ENCODE measurements at regions not wholly inside any gene's neighbourhood (a gene's known extent, or its start where the extent isn't known, plus 50 kb on each side); places are given as distances from the start of the nearest gene placed in this dataset.
A peak's percentile ranks its signal among the peaks of the same experiment; 100 is the strongest.

DNA sequence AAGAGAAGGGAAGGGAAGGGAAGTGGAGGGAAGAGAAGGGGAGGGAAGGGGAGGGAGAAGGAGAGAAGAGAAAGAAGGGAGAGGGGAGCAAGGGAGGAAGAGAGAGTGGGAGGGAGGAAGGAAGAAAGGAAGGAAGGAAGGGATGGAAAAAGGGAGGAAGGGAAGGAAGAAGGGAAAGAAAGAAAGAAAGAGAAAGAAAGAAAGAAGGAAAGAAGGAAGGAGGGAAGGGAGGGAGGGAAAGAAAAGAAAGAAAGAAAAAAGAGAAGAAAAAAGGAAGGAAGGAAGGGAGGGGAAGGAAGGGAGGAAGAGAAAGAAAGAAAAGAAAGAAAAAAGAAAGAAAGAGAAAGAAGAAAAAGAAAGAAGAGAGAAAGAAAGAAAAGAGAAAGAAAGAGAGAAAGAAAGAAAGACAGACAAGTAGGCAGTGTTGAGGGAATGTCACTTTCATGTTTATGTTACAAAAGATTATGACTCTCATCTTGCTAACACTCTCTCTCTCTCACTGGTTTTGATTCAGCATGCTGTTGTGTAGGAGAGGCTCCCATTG is 58.0 kb upstream of the ZNF804A start:
- DNase-seq (no peak), ATAC-seq (no peak)
- BruUV-seq (replicated peaks), result no TSS peak
- Histone ChIP-seq H3K9ac (ENCODE audit: low read length) (no peak overlapping the region), H3K36me3 (ENCODE audit: low read depth, low read length) (no peaks in the 10 kb centered on the region), H3K4me3 (ENCODE audit: low read length) (no peak overlapping the region), H3F3A (ENCODE audit: low read length, unreplicated experiment) (no peaks in the 10 kb centered on the region), H3K27ac (ENCODE audit: low read length) (no peak overlapping the region), H3K27me3 (ENCODE audit: low read length) (no peaks in the 10 kb centered on the region), H3K9me3 (ENCODE audit: low read length) (no peaks in the 10 kb centered on the region), H3K9me2 (replicated peaks; ENCODE audit: low read length) (no peaks in the 10 kb centered on the region), H2AFZ (ENCODE audit: low read length) (no peak overlapping the region), H3K4me2 (ENCODE audit: low read length) (no peak overlapping the region), H4K20me1 (ENCODE audit: low read length) (no peaks in the 10 kb centered on the region), H3K4me1 (ENCODE audit: insufficient read depth, low read length) (no peaks in the 10 kb centered on the region; the same call in 1 of the 2 replicates), H3K79me2 (ENCODE audit: low read length) (no peaks in the 10 kb centered on the region)
- intact Hi-C loops (cut with micrococcal nuclease), result no loop called here
- no peak for TF ChIP-seq EZH2phosphoT487 (IDR thresholded peaks at IDR 0.05; ENCODE audit: borderline replicate concordance, low read length)
- TF ChIP-seq EZH2 (IDR thresholded peaks at IDR 0.05; ENCODE audit: low read length, unreplicated experiment), result no peak
- TF ChIP-seq, protein P1, sequence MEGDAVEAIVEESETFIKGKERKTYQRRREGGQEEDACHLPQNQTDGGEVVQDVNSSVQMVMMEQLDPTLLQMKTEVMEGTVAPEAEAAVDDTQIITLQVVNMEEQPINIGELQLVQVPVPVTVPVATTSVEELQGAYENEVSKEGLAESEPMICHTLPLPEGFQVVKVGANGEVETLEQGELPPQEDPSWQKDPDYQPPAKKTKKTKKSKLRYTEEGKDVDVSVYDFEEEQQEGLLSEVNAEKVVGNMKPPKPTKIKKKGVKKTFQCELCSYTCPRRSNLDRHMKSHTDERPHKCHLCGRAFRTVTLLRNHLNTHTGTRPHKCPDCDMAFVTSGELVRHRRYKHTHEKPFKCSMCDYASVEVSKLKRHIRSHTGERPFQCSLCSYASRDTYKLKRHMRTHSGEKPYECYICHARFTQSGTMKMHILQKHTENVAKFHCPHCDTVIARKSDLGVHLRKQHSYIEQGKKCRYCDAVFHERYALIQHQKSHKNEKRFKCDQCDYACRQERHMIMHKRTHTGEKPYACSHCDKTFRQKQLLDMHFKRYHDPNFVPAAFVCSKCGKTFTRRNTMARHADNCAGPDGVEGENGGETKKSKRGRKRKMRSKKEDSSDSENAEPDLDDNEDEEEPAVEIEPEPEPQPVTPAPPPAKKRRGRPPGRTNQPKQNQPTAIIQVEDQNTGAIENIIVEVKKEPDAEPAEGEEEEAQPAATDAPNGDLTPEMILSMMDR (conservative IDR thresholded peaks at IDR 0.05; ENCODE audit: low read depth, low read length), result no peak
- ChIA-PET POLR2A (ENCODE audit: unreplicated experiment) (no interaction called here), CTCF (no interaction called here)

DNA sequence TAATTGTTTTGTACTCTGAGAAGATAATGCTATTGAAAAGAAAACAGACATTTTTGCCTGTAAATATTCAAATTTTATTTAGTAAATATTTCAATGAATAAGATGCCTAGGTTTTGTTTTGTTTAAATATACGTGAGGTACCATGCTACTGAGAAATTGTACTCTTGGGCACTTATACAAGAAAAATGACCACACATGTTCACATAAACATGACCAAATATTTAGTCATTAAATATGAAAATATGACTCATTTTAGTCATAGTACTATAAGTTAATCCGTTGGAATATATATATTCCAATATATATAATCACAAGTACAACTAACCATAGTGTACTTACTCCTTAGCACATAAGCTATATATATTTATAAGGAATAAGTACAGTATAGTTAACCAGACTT is 56.7 kb upstream of the ZNF804A start:
- Histone ChIP-seq H3K9me2 (replicated peaks; ENCODE audit: low read length) (no peaks in the 10 kb centered on the region), H2AFZ (ENCODE audit: low read length) (no peak overlapping the region), H3K4me3 (ENCODE audit: low read length) (no peak overlapping the region), H3K4me2 (ENCODE audit: low read length) (no peak overlapping the region), H3K4me1 (ENCODE audit: insufficient read depth, low read length) (no peaks in the 10 kb centered on the region; the same call in 1 of the 2 replicates), H4K20me1 (ENCODE audit: low read length) (no peaks in the 10 kb centered on the region), H3K9me3 (ENCODE audit: low read length) (no peaks in the 10 kb centered on the region), H3K9ac (ENCODE audit: low read length) (no peak overlapping the region), H3F3A (ENCODE audit: low read length, unreplicated experiment) (no peaks in the 10 kb centered on the region), H3K36me3 (ENCODE audit: low read depth, low read length) (no peaks in the 10 kb centered on the region), H3K27me3 (ENCODE audit: low read length) (no peaks in the 10 kb centered on the region), H3K79me2 (ENCODE audit: low read length) (no peaks in the 10 kb centered on the region), H3K27ac (ENCODE audit: low read length) (peak overlapping the region; percentile 15; the same call in 1 of the 2 replicates)
- DNase-seq, result peak; percentile 68
- ChIA-PET POLR2A (ENCODE audit: unreplicated experiment) (no interaction called here), CTCF (no interaction called here)
- intact Hi-C loops (cut with micrococcal nuclease), result no loop called here
- ATAC-seq, result peak; percentile 68
- TF ChIP-seq EZH2phosphoT487 (IDR thresholded peaks at IDR 0.05; ENCODE audit: borderline replicate concordance, low read length) (no peak), EZH2 (IDR thresholded peaks at IDR 0.05; ENCODE audit: low read length, unreplicated experiment) (no peak)
- TF ChIP-seq, protein P1 (conservative IDR thresholded peaks at IDR 0.05; ENCODE audit: low read depth, low read length), result no peak
- no TSS peak for BruUV-seq (replicated peaks)

DNA sequence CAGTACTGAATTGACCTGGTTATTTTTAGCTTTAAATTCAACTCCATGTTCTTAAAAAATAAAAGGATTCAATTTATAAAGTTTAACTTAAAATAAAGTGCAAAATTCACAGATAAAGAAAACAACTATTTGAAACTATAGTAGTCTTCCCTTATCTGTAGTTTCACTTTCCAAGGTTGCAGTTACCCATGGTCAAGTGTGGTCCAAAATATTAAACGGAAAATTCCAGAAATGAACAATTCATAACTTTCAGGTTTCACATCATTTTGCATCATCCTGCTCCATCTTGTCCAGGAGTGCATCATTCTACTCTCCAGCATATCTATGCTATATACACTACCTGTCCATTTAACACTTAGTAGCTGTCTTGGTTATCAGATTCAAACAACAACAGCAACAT is 54.5 kb upstream of the ZNF804A start:
- no peak overlapping the region for H2AFZ ChIP-seq (ENCODE audit: low read length)
- H3F3A ChIP-seq (ENCODE audit: low read length, unreplicated experiment), result no peaks in the 10 kb centered on the region
- TF ChIP-seq, protein P1 (conservative IDR thresholded peaks at IDR 0.05; ENCODE audit: low read depth, low read length), result no peak
- TF ChIP-seq EZH2phosphoT487 (IDR thresholded peaks at IDR 0.05; ENCODE audit: borderline replicate concordance, low read length), result no peak
- TF ChIP-seq EZH2 (IDR thresholded peaks at IDR 0.05; ENCODE audit: low read length, unreplicated experiment), result no peak
- no peak overlapping the region for H3K27ac ChIP-seq (ENCODE audit: low read length)
- no peak overlapping the region for H3K4me2 ChIP-seq (ENCODE audit: low read length)
- no peak overlapping the region for H3K4me3 ChIP-seq (ENCODE audit: low read length)
- H3K9me3 ChIP-seq (ENCODE audit: low read length), result no peaks in the 10 kb centered on the region
- intact Hi-C loops (cut with micrococcal nuclease), result no loop called here
- H3K36me3 ChIP-seq (ENCODE audit: low read depth, low read length), result no peaks in the 10 kb centered on the region
- no peaks in the 10 kb centered on the region for H4K20me1 ChIP-seq (ENCODE audit: low read length)
- no peaks in the 10 kb centered on the region for H3K27me3 ChIP-seq (ENCODE audit: low read length)
- CTCF ChIA-PET, result interaction anchor here (0.6 kb wide), 1 partner anchor 778 kb away, joined by 3 read pairs; no protein-coding TSS in a partner anchor
- ATAC-seq (no peak), DNase-seq (no peak)
- BruUV-seq (replicated peaks), result no TSS peak
- no peaks in the 10 kb centered on the region for H3K9me2 ChIP-seq (replicated peaks; ENCODE audit: low read length)
- H3K9ac ChIP-seq (ENCODE audit: low read length), result no peak overlapping the region
- POLR2A ChIA-PET (ENCODE audit: unreplicated experiment), result interaction anchor here (0.6 kb wide), 1 partner anchor 495 kb away, joined by 3 read pairs; no protein-coding TSS in a partner anchor
- H3K79me2 ChIP-seq (ENCODE audit: low read length), result no peaks in the 10 kb centered on the region
- no peaks in the 10 kb centered on the region; the same call in 1 of the 2 replicates for H3K4me1 ChIP-seq (ENCODE audit: insufficient read depth, low read length)
